CD4-positive, alpha-beta T cell treated with Interferon alpha-2 for 1 hour (primary cell): ENCODE measurements at regions not wholly inside any gene's neighbourhood (a gene's known extent, or its start where the extent isn't known, plus 50 kb on each side); places are given as distances from the start of the nearest gene placed in this dataset.

Experiments used
- DNase-seq, 2 donors: peaks; one replicate each; pipeline ENCODE4 v3.0.0-alpha.2; 2020 to 2022

DNA sequence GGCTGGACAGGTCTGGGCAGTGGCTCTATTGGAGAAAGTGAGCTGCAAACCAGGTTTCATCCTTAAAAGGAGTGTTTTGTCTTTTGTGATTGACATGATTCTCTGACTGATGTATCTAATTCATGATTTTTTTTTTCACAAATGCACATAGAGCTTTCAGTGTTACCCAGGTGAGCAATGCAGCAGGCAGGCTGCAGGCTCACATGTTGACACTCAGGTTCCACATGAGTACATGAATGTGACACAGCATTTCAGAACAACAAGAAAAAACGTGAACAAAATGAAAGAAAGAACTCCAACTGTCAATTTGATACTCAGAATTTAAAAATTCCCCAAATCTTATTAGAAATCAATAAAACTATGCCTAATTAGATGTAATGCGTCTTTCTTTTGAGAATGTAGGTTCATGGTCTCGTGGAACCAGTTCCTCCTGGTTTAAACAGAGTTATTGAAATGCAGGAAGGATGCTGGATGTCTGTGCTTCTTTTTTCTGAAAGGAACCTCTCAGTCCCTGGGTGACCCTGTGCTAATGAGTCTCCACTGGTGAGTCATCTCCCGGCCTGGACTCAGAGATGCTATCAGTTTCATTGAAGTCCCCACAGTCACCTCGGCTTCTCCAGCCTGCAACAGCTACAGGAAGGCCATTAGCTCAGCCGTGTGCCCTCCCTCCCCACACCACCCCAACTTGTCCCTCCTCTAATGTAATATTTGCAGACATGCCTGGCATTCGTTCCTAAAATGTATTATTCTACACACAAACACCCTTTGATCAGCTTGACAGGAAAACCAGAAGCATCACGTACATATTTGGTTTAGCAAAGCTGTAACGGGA, 430.4 kb downstream of the LPIN1 start:
- DNase-seq, result peak in 1 of 2 donors; percentile 55

DNA sequence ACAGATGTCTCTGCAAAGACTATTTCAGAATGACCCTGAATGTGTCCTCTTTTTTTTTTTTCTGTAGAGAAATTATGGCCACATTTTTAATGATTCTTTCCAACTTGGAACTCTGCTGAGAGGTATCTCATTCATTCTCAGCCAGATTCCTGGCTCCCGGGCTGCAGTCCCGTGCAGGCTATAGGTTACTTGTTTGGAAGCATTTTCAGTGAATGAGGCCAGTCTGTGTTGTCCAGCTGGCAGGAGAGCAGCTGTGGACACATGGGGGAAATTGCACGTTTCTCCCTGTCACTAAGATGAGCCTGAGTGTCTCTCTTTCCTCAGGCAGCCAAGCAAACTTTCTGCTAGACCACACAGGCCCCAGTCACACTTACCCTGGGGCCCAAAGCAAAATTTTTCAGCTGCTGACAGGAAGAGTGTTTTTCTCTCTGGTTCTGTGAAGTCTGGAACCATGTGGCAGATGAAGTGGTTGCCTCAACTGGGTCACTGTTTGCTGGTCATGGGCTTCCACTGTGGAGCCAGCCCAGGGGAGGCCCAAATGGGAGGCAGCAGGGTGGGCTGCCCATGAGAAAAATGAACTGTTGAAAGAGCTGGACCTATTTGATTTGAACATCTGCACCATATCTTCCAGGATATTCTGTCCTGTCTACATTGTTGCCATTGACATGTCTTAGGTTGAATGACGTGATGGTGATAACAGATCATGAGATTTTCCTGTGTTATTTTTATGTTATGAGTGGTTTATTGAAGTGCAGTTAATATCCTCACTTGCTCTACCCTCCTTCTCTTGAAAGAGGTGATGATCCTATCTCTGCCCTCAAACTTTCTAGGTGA, 431.2 kb downstream of the LPIN1 start:
- DNase-seq, result no peak

DNA sequence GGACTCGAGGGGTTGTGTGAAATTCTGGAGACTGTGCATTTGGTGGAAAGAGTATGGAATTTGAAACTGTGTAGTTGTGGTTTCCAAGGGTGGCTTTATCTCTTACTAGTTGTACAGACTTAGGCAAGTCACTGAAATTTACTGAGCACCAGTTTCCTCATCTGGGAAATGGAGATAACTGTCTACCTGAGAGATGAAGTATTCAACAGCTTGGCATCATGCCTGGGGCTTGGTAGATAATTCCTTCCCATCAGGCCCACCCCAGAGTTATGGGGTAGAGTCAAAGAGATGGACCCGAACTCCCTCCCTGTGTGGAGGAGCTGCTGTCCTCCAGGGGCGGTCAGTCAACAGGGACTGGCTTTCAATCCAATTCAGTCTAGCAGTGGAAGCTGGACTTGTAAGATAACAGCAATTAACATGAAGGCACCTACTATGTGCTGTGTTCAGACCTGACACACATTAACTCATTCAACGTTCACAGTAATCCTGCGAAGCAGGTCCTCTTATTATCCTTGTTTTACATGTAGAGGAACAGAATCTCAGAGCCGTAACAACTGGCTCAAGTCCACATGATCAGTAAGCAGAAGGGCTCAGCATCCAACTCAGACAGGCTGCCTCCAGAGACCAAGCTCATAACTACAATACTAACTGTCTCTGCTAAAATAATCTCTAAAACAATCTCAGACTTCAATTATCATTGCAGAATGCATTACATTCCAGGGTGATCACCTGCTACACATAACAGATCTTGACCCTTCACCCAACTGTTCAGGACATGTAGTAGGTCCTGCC, 432.1 kb downstream of the LPIN1 start:
- no peak for DNase-seq

DNA sequence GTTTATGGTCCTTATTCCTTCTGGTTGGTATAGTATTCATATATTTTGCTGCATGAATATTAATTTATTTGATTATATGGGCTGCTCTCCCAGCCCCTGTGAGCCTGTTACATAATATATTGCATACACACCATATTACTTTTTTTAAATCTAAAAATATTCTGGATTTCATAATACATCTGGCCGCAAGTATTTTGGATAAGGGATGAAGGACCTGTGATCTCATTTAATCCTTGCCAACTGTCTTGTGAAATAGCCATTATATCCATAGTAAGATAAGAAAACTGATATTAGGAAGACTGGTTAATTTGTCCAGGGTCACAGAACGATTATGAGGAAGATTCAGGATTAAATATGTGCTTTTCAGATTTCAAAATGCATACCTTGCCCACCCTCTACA, 433.6 kb downstream of the LPIN1 start:
- DNase-seq, result no peak

DNA sequence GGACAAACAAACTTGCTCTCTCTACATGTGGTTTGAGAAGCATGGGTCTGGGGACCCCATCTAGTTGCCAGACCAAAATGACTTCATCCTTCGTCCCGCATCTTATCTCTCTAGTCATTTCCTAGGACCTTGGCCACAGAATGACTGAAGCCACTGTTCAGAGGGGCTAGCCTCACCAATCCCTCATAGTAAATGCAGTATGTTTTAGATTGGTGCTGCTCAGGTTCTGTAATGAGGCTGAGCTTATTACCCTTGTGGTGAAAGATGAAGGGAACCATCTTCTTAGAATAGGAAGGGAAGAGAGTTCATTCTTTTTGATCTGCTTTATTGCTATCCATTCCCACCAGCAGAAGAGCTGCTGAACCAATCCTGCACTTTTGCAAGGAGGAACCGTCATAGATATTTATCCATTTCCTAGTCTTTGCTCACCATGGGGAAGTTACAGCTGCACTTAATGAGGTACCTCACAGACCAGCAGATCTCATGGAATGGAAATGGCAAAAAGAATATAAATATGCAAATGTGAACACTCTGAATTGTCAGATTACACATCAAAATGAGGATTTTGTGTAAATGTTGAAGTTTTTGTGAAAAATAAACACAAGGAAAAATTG, 436.7 kb downstream of the LPIN1 start:
- no peak for DNase-seq

DNA sequence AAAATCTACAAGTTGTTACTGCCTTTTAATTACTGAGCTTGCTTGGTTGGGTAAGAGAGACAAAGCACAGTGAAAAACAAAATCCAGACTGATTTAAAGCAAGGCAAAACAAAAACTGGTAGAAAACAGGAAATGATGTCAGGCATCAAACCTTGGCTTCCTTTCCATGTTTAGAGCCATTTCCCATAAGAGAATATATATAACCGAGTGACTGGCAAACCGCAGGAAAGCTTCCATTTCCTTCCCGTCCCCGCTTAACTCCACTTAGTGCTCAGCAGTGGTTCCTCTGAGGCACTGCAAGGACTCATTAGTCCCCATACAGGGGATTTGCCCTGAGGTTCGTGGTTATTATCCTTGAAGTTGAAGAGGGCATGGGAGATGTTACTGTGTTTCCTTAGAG, 446.3 kb downstream of the LPIN1 start:
- DNase-seq, result peak; percentile 42

DNA sequence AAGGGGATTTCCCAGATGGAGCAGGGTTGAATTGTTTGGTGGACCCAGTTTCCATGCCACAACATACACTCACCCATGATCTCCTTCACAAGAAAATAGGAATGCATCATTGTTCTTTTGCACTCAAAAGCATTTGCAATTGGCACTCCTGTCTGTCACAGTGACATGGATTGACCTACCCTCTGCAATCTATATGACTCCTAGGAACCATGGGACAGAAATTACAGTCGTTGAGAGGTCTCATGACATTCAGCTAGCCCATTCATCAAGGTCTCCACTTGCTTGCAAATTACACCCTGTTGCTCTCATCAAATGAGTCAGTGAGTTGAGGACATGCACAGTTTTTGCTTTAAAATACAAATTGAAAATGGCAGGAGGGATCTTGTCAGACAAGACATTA, 448.5 kb downstream of the LPIN1 start:
- no peak for DNase-seq

DNA sequence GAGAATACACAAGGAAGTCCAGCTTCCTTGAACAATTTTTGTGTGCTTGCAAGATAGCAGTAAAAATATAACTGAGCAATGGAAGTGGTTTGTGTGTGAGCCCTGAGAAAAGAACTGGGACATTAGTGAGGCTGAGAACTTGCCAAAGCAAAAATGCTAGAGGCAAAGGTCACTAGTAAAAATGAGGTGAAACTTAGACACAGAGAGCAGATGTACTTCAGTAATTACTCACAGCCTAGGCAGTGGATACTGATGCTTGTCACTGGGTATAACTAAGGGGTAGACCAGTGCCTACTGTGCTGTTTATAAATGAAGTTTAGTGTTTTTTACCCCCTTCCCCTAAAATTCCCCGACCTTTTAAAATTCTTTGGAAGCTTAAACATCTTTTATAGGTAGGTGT, 450.1 kb downstream of the LPIN1 start:
- DNase-seq, result no peak

DNA sequence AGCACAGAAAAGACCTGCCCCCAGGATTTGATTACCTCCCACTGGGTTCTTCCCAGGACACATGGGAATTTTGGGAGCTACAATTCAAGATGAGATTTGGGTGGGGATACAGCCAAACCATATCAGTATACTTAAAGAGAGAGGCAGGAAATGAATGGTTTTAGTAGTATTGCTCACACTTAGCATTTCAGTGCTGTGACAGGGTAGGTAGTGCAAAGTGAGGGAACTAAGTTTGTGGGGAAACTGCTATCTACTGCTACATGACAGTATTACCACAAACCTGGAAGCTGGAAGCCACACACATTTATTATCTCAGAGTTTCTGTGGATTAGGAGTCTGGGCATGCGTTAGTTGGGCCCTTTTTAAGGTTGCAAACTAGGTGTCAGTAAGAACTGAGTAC, 450.7 kb downstream of the LPIN1 start:
- DNase-seq, result no peak

DNA sequence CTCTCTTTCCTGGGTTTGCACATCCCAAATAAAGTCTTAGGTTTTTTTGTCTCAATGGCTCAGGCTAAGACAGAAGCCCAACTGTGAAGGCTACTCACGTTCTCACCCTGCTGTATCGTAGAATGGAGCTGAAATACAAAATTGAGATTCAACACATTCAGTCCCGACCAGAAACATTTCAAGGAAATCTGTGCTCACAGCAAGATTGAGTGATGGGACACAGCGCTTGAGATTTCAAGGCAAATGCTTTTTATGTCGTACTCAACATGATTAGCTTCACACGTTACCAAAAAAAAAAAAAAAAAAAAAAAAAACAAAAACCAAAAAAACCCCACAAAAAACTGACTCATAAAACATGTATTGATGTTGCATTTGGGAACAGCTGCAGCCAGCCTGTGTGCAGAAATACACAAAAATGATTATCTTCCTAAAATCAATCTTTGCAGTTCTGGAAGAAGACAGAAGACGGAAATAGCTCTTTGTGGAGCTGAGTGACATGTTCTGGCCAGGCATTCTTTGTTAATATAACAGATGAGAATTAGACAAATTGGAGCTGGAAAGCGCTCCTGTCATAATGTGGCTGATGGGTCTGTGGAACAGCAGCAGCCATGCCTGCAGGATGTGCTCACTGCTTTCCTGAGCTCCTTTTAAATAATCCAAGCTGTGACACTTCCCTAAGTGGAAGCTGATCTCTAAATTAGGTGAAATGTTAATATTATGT, 453.2 kb downstream of the LPIN1 start:
- no peak for DNase-seq

DNA sequence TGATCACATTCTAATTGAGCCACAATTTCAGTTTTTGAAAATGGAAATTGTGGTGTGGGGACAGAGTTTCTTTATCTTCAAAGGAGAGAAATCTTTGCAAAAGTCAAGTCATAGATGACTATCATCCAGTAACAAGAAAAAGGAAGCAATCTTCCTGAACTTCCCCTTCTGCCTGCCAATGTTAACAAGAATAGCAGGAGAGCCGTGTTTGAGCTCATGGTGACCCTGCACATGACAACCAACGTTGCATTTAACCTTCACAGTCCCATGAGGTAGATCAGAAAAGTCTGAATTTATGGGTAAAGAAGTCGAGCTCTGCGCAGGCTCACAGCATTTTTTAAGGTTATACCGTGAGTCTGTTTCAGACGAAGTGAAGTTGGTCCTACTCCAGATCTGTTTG, 454.9 kb downstream of the LPIN1 start:
- no peak for DNase-seq

DNA sequence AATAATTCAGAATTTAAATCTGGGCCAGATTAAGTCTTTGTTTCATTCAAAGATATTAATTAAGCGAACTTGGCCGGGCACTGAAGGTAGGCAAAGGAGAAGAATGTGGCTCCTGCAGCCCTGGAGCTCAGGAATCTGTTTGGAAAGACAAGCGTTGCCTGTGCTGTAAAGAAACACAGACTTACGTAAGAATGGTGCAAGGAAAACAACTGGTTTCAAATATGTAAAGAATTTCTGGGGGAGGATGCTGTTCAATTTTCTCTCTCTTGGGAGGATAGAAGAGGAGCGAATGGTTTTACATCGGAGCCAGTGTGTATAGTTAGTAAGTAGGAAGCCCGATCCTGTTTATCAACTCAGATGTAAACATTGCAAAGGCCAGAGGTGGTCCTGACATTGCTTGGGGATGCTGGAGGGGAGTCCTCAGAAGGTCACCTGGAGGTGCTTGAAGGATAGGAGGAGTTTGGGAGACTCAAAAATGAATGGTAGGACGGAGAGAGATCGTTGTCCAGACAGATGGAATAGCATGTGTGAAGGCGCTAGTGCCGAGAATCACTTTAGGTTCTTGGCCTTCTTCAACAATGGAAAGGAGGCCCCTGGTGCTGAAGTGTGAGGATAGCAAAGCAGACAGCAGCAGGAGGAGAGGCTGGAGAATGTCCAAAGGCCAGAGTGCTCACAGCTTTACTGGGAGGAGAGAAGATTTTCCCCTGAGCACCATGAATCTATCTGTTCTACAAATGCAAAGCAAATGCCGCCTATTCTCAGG, 456.1 kb downstream of the LPIN1 start:
- no peak for DNase-seq

DNA sequence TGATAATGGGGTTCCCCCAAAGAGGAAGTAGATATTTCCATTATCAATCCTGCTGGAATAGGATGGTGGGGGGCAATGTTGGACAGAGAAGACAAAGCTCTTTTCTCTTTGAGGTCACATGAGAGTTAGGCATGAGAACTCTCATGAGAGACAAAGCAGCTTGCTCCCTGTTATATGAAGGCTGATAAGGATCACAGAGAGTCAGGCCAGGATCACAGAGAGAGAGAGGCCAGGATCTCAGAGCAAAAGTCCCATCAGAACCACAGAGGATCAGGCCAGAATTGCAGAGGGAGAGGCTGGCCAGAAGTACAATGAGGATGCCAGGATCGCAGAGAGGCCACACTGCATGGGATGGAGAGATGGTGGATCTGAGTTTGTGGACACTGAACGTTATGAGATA, 457.1 kb downstream of the LPIN1 start:
- DNase-seq, result no peak

DNA sequence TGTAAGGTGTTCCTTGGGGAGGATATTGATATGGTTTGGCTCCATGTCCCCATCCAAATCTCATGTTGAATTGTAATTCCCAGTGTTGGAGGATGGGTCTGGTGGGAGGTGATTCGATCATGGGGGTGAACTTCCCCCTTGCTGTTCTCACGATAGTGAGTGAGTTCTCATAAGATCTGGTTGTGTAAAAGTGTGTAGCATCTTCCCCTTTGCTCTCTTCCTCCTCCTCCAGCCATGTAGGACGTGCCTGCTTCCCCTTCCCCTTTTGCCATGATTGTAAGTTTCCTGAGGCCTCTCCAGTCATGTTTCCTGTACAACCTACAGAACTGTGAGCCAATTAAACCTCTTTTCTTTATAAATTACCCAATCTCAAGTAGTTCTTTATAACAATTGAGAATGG, 458.7 kb downstream of the LPIN1 start:
- DNase-seq, result no peak

DNA sequence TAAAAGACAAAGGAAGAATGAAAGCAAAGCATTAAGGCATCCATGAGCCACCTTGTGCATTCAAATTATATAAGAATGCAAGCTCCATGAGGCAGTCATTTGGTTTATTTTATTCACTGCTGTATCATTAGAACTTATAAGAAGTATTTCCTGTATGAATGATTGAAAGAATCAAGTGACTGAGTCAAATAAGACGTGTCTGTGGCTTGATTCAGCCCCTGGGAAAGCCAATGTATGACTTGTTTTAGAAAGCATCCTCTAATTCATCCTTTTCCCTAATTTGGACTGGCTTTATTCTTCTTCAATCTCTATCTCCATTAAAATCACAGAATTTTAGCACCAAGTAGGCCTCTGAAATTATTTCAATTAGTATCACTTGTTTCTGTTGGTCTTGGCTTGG, 461.1 kb downstream of the LPIN1 start:
- no peak for DNase-seq

DNA sequence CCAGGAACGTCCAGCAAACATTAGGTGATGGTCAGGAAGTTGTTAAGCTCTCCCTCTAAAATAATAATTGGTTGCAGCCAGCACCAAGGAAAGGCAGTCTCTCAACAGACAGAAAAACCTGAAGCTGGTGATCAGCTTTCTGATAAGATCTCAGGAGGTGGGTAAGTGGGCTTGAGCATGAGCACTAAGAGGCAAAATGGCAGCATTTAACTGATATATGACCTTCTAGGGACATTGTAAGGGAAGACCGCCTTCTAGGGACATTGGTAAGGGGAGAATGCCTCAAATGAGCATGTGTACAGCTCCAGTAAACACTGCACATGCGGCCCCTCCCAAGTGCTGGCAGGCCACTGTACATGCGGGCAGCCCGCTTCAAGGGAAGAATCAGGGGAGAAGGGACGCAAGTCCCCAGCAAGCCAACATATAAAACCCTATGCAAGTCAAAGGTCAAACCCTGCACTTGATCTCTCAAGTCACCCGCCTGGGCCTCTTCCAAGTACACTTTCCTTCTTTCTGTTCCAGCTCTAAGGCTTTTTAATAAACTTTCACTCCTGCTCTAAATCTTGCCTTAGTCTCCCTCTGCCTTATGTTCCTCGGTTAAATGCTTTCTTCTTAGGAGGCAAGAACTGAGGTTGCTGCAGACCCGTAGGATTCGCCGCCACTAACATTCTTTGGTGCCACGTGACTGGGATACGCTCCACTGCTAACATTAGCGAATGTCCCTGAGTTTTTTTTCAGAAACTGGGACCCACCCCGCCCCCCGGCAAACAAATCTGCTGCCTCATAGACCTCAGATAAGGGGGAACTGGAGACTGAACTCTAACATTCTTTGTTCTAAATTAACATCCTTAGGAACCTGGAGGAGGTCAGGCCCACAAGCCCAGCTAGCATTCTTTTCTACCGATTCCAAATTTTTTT, 463.8 kb downstream of the LPIN1 start:
- no peak for DNase-seq

DNA sequence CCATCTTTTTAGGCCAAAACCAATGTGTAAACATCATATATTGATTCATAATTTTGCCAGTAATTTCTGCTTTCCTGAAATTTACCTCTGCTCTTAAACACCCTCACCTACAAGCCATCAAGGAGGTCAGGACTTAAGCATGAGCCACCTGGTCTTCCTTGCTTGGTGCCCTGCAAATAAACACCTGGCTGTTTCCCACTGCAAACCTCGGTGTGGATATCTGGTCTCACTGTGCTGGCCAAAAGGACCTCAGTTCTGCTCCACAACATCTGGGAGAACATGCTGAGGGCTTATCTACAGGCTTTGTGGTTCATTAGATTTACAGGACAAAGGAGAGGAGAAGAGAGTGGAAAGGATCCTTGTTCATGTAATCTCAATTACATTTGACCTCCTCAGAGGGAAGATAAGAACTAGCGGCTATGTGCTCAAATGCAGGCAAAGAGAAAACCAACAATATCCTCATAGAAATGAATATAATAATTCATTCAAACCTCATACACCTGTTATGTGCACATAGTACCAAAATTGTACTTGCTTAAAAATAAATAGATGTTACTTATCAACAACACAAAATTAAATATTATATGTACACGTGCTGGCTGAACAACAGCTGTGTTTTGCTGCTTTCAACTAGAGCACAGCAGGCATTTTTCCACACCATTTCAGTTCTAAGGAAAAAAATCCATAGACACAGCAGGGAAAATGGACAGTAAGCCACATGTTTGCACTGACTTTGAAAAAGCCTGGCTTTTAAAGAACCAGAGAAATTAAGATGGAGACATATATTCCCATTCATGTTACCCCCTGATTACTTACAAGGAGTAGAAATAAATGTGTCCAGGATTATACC, 465.1 kb downstream of the LPIN1 start:
- DNase-seq, result no peak

DNA sequence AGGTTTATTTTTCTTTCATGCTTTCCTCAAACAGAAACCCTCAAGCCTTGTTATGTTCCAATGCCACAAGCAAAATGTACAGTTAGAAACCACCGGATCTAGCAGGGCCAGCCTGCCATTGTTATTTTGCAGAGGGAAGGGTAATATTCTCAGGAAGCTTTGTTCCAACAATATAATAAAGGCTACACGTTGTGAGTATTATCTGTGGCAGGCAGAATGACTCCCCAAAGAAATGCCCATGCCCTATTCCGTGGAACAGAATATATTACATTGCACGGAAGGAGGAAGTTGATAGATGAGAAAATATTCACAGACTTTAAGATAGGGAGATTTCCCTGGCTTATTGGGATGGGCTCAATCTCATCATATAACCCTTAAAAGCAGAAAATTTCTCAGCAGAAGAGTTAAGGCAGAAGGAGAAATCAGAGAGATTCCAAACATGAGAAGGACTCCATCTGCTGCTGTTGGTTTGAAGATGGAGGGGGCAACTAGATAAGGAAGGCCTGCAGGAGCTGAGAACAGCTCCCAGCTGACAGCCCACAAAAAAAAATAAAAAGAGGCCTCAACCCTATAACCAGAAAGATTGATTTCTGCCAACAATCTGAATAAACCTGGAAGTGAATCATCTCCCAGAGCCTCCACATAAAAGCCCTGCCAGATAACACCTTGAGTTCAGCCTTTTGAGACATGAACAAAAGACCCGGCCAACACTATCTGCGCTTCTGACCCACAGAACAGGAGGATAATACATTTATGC, 466.6 kb downstream of the LPIN1 start:
- no peak for DNase-seq

DNA sequence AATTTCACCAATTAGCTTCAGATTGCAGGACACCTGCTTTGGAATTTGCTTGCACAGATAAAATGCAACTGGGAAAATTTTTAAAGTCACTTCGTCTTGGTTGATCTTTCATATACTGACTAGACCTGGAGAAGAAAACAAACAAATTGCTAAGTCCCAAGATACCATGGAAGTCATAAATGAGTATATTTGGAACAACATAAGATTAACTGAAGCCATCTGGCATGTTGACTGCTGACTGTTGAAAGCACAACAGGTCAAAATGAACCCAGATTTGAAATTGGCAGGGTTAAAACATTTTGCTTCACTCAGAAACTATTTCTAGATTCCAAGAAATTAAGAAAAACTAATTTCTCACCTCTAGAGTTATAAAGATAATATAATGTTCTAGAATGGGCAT, 470.7 kb downstream of the LPIN1 start:
- DNase-seq, result no peak
